ENCODE measurements at regions not wholly inside any gene's neighbourhood (a gene's known extent, or its start where the extent isn't known, plus 50 kb on each side); places are given as distances from the start of the nearest gene placed in this dataset.

- TF ChIP-seq ELF4 (CRISPR knock-in tag; IDR thresholded peaks at IDR 0.05; ENCODE audit: low read depth) (no peak), HMGA2 (CRISPR knock-in tag; IDR thresholded peaks at IDR 0.05) (no peak)
These were observed 105.5 kb upstream of the SYT4 start for GRCh38 chr18:43382641-43383403.
